K562 (cell line): ENCODE measurements at regions not wholly inside any gene's neighbourhood (a gene's known extent, or its start where the extent isn't known, plus 50 kb on each side); places are given as distances from the start of the nearest gene placed in this dataset.

Source experiments
- DIDO1 ChIP-seq: fragments of 450-650 bp; IDR thresholded peaks from 2 replicates; pipeline ENCODE4 v1.6.1; 2016; ENCODE audit warnings: low read depth, missing biosample characterization, missing genetic modification characterization
- GTF2F1 ChIP-seq: IDR thresholded peaks from 2 replicates; pipeline ENCODE4 v1.6.1; 2011; ENCODE audit warnings: low read depth, low read length, improper control_type of control experiment
- HDAC8 ChIP-seq: fragments of 450-650 bp; IDR thresholded peaks from 2 replicates; pipeline ENCODE4 v1.6.1; 2016; ENCODE audit warnings: mild to moderate bottlenecking, missing genetic modification characterization, moderate library complexity, missing compliant biosample characterization
- SP1 ChIP-seq: sonication (generic); formaldehyde crosslinking; IDR thresholded peaks from 2 replicates; pipeline ENCODE4 v1.8.1; 2022; ENCODE audit warnings: mild to moderate bottlenecking, missing genetic modification reagents
- SRF ChIP-seq, 2 experiments: fragments of 250-450, 450-650 bp in 1 of 2; sonication (Bioruptor Pico) in 1 of 2; sonication (generic) in 1 of 2; formaldehyde crosslinking; IDR thresholded peaks; 2 replicates each; pipeline versions ENCODE4 v1.5.0 to v1.5.1; 2020 to 2022; ENCODE audit warnings: mild to moderate bottlenecking in 1 of 2, missing genetic modification reagents in 1 of 2
- TBL1XR1 ChIP-seq, 2 experiments: IDR thresholded peaks; 2 replicates each; pipeline ENCODE4 v1.6.1; 2012; ENCODE audit warnings: improper control_type of control experiment in 2 of 2, low read length in 2 of 2, mild to moderate bottlenecking in 1 of 2
- ZBTB1 ChIP-seq: sonication (generic); formaldehyde crosslinking; IDR thresholded peaks from 2 replicates; pipeline ENCODE4 v1.8.1; 2023; ENCODE audit warnings: missing genetic modification reagents, low read depth, mild to moderate bottlenecking, borderline replicate concordance
- ZKSCAN3 ChIP-seq: fragments of 250-450 bp; sonication (Bioruptor Pico); IDR thresholded peaks from 2 replicates; pipeline ENCODE4 v1.4.0; 2020
- ZNF197 ChIP-seq: fragments of 200-800 bp; sonication (Bioruptor generic); IDR thresholded peaks from 2 replicates; pipeline ENCODE4 v1.6.1; 2016; ENCODE audit warnings: low read depth, missing genetic modification characterization, missing compliant biosample characterization
- ZNF584 ChIP-seq: fragments of 200-800 bp; sonication (Bioruptor generic); IDR thresholded peaks from 2 replicates; pipeline ENCODE4 v1.6.1; 2016; ENCODE audit warnings: low read depth, mild to moderate bottlenecking, missing genetic modification characterization, missing compliant biosample characterization
- ZNF79 ChIP-seq: fragments of 250-450 bp; sonication (Bioruptor Pico); IDR thresholded peaks from 2 replicates; pipeline ENCODE4 v1.4.0; 2020; ENCODE audit warnings: low read depth, mild to moderate bottlenecking, moderate library complexity
- TF ChIP-seq, protein P1 (sequence below): sonication (generic); formaldehyde crosslinking; IDR thresholded peaks from 2 replicates; pipeline ENCODE4 v1.8.0; 2023; ENCODE audit warnings: mild to moderate bottlenecking, missing genetic modification reagents
- TF ChIP-seq, protein P2 (sequence below): fragments of 450-650 bp; formaldehyde crosslinking; IDR thresholded peaks from 2 replicates; pipeline ENCODE4 v1.4.0; 2022; ENCODE audit warnings: missing genetic modification characterization
- TF ChIP-seq, protein P3 (sequence below): fragments of 250-450 bp; sonication (Bioruptor Pico); IDR thresholded peaks from 2 replicates; pipeline ENCODE4 v1.9.0; 2021; ENCODE audit warnings: mild to moderate bottlenecking, inconsistent platforms

DNA sequence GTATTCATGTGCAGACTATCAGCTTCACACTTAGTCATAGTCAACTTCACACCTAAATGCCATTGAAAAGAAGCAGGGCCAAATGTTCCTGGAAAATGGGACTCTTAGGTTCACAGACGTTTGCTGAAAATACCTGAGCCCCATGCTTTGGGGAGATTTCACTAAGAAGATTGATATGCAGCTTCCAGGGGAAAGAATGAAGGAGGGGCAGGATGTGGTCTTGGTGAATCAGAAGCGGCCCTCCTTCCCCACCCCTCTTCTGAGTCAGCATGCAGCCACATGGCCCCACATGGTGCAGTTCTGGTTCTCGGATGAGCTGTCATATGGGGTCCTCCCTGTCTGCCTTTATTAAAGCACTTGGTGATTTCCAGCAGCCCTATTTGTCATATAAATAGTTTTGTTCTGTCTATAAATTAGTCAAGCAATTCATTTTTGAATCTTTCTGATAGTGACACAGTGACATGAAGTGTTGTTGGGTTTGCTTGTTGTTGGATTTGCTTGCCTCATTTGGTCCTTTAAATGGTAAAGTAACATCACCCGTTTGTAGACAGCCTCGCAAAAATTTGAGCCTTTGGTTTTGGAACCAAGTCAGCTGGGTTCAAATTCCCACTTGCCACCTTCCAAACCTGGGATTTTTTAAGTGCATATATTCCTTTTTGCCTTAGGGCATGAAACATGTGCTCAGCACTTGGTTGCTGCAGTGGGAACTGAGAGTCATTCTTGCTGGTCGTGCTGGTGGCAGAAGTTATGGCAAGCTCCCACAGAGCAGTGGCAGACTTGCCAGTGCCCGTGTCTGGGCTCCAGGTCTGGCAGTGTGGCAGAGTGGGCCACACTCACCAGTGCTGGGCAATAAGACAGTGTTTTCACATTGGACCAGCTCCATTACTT, 68.1 kb upstream of the CDK6 start (continued):
- TF ChIP-seq, protein P1, sequence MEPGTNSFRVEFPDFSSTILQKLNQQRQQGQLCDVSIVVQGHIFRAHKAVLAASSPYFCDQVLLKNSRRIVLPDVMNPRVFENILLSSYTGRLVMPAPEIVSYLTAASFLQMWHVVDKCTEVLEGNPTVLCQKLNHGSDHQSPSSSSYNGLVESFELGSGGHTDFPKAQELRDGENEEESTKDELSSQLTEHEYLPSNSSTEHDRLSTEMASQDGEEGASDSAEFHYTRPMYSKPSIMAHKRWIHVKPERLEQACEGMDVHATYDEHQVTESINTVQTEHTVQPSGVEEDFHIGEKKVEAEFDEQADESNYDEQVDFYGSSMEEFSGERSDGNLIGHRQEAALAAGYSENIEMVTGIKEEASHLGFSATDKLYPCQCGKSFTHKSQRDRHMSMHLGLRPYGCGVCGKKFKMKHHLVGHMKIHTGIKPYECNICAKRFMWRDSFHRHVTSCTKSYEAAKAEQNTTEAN (CRISPR knock-in tag), result no peak
- TF ChIP-seq ZBTB1 (CRISPR knock-in tag) (peak; percentile 65; the same call in 1 of the 2 replicates), HDAC8 (tag) (no peak), SP1 (CRISPR knock-in tag) (no peak), DIDO1 (tag) (no peak), SRF (CRISPR knock-in tag; IDR thresholded peaks at IDR 0.05) (no peak), ZKSCAN3 (CRISPR knock-in tag) (no peak), ZNF584 (no peak), ZNF79 (CRISPR knock-in tag) (no peak), TBL1XR1 (IDR thresholded peaks at IDR 0.05; ENCODE audit: low read length in 2 of 2) (no peak), GTF2F1 (no peak), ZNF197 (CRISPR knock-in tag) (no peak)
- TF ChIP-seq, protein P2, sequence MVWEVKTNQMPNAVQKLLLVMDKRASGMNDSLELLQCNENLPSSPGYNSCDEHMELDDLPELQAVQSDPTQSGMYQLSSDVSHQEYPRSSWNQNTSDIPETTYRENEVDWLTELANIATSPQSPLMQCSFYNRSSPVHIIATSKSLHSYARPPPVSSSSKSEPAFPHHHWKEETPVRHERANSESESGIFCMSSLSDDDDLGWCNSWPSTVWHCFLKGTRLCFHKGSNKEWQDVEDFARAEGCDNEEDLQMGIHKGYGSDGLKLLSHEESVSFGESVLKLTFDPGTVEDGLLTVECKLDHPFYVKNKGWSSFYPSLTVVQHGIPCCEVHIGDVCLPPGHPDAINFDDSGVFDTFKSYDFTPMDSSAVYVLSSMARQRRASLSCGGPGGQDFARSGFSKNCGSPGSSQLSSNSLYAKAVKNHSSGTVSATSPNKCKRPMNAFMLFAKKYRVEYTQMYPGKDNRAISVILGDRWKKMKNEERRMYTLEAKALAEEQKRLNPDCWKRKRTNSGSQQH, result no peak
- TF ChIP-seq, protein P3, sequence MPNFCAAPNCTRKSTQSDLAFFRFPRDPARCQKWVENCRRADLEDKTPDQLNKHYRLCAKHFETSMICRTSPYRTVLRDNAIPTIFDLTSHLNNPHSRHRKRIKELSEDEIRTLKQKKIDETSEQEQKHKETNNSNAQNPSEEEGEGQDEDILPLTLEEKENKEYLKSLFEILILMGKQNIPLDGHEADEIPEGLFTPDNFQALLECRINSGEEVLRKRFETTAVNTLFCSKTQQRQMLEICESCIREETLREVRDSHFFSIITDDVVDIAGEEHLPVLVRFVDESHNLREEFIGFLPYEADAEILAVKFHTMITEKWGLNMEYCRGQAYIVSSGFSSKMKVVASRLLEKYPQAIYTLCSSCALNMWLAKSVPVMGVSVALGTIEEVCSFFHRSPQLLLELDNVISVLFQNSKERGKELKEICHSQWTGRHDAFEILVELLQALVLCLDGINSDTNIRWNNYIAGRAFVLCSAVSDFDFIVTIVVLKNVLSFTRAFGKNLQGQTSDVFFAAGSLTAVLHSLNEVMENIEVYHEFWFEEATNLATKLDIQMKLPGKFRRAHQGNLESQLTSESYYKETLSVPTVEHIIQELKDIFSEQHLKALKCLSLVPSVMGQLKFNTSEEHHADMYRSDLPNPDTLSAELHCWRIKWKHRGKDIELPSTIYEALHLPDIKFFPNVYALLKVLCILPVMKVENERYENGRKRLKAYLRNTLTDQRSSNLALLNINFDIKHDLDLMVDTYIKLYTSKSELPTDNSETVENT, result no peak
